Ovary (tissue), 3 donors: ENCODE measurements at regions not wholly inside any gene's neighbourhood (a gene's known extent, or its start where the extent isn't known, plus 50 kb on each side); places are given as distances from the start of the nearest gene placed in this dataset.

Experiments used
- CTCF ChIP-seq, 3 donors: fragments of 450-650 bp in 2 of 3; fragments of 200-600 bp in 1 of 3; IDR thresholded peaks; one replicate each; pipeline versions ENCODE4 v1.5.1 to v1.8.0; 2016 to 2022; ENCODE audit warnings: antibody characterized with exemption in 3 of 3, mild to moderate bottlenecking in 1 of 3
- POLR2A ChIP-seq: fragments of 450-650 bp; IDR thresholded peaks from one replicate; pipeline ENCODE4 v1.6.1; 2017; ENCODE audit warnings: antibody characterized with exemption, mild to moderate bottlenecking, moderate library complexity
- donor health status: DM: no; HTN: no; CAD: no.

- no peak for TF ChIP-seq CTCF (IDR thresholded peaks at IDR 0.05)
- no peak for TF ChIP-seq POLR2A
Observed at GRCh38 chr12:124516850-124517249, 50.6 kb downstream of the NCOR2 start.
